ENCODE measurements at regions not wholly inside any gene's neighbourhood (a gene's known extent, or its start where the extent isn't known, plus 50 kb on each side); places are given as distances from the start of the nearest gene placed in this dataset.

DNA sequence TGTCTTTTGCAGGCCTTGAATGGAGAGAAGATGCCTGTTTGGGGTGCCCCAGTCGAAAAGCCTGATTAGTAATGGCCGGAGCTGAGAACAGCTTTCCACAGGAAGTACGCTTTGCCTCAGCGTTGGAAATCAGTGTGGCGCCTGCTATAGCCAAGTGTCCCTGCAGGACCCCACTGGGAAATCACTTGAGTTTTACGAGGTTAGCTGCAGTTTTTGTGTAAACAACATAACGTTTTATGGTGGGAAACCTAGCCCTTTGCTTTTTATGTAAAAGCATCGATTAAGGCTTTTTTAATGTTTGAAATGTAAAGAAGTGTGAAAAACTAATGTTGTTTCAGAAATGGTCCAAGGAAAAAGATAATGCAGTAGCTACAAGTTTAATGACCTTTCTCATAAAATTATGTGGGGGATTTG lies 234.2 kb downstream of the TTC32 start:
- TF ChIP-seq, protein P1, sequence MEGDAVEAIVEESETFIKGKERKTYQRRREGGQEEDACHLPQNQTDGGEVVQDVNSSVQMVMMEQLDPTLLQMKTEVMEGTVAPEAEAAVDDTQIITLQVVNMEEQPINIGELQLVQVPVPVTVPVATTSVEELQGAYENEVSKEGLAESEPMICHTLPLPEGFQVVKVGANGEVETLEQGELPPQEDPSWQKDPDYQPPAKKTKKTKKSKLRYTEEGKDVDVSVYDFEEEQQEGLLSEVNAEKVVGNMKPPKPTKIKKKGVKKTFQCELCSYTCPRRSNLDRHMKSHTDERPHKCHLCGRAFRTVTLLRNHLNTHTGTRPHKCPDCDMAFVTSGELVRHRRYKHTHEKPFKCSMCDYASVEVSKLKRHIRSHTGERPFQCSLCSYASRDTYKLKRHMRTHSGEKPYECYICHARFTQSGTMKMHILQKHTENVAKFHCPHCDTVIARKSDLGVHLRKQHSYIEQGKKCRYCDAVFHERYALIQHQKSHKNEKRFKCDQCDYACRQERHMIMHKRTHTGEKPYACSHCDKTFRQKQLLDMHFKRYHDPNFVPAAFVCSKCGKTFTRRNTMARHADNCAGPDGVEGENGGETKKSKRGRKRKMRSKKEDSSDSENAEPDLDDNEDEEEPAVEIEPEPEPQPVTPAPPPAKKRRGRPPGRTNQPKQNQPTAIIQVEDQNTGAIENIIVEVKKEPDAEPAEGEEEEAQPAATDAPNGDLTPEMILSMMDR (IDR thresholded peaks at IDR 0.05) = no peak
- TF ChIP-seq POLR2A (IDR thresholded peaks at IDR 0.05) = no peak
- no peak for TF ChIP-seq EP300 (IDR thresholded peaks at IDR 0.05)
